ENCODE measurements at regions not wholly inside any gene's neighbourhood (a gene's known extent, or its start where the extent isn't known, plus 50 kb on each side); places are given as distances from the start of the nearest gene placed in this dataset.

DNA sequence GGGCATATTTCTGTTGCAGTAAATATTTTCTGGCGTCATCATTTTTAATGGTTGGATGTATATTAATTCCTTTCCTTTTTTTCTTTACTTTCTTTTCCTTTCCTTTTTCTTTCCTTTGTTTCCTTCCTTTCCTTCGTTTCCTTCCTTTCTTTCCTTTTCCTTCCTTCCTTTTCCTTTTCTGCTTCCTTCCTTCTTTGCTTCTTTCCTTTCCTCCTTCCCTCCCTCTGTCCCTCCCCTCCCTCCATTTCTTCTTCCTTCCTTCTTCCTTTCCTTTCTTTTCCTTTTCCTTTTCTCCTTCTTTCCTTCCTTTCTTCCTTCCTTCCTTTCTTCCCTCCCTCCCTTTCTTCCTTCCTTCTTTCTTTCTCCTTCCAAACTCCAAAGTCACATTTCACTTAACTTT is 54.9 kb upstream of the LYSMD4 start:
- 84% methylated on average over 2 of the region's 2 CpGs for WGBS (ENCODE audit: low lambda C conversion rate)
- no TSS peak for BruUV-seq (replicated peaks)
- Histone ChIP-seq H3K27me3 (ENCODE audit: control insufficient read depth in 1 of 2, insufficient read depth in 2 of 2, low read length in 2 of 2) (no peaks in the 10 kb centered on the region), H2AFZ (ENCODE audit: low read length) (peak overlapping the region; percentile 63), H3K4me1 (ENCODE audit: insufficient read depth, low read length) (peaks cover 48% of the 10 kb centered on the region), H3K36me3 (replicated peaks in 1 of 2; ENCODE audit: control insufficient read depth in 1 of 2, insufficient read depth in 2 of 2, low read length in 2 of 2) (no peaks in the 10 kb centered on the region), H3K9ac (ENCODE audit: insufficient read depth, low read depth, low read length) (no peak overlapping the region), H3K4me2 (ENCODE audit: low read depth, low read length) (no peak overlapping the region), H3K4me3 (replicated peaks in 1 of 3; ENCODE audit: insufficient read depth in 1 of 3, low read depth in 2 of 3, low read length in 3 of 3) (no peak overlapping the region), H3K79me2 (ENCODE audit: insufficient read depth, low read length) (no peaks in the 10 kb centered on the region), H3K27ac (ENCODE audit: extremely low read length, insufficient read depth, low read length) (no peak overlapping the region), H4K20me1 (ENCODE audit: insufficient read depth, low read length) (no peaks in the 10 kb centered on the region), H3K9me3 (ENCODE audit: low read length) (no peaks in the 10 kb centered on the region)
- no peak for FAIRE-seq
- POLR2A ChIA-PET = interaction anchor here (0.7 kb wide), 1 partner anchor 343 kb away, joined by 6 read pairs; no protein-coding TSS in a partner anchor
- intact Hi-C loops (cut with micrococcal nuclease; ENCODE audit: unreplicated experiment) = no loop called here
- DNase-seq (ENCODE audit: low spot score) = no peak
- ATAC-seq = no peak
- CTCF ChIA-PET (ENCODE audit: low intra/inter-chr PET ratio, low total read pairs) = no interaction called here
- in situ Hi-C loops (cut with HindIII; ENCODE audit: extremely low pct_ligation_motif_present, low pct_unique_long_range_greater_than_20kb) = no loop called here
- TF ChIP-seq SRSF9 (IDR thresholded peaks at IDR 0.05; ENCODE audit: borderline replicate concordance, insufficient read depth, low read depth, low read length, poor library complexity, severe bottlenecking) (peak; percentile 77), THYN1 (CRISPR knock-in tag; IDR thresholded peaks at IDR 0.05; ENCODE audit: borderline replicate concordance, low read depth) (no peak), ZNF563 (CRISPR knock-in tag; IDR thresholded peaks at IDR 0.05) (no peak), RBM39 (IDR thresholded peaks at IDR 0.05; ENCODE audit: low read depth, low read length, poor library complexity, severe bottlenecking) (no peak), ZNF33B (CRISPR knock-in tag; IDR thresholded peaks at IDR 0.05) (no peak), ZNF512 (CRISPR knock-in tag; IDR thresholded peaks at IDR 0.05) (peak; percentile 93), SOX6 (IDR thresholded peaks at IDR 0.05) (no peak), SOX6 (CRISPR knock-in tag; IDR thresholded peaks at IDR 0.05) (no peak), ZNF230 (CRISPR knock-in tag; IDR thresholded peaks at IDR 0.05) (no peak), ZNF3 (CRISPR knock-in tag; IDR thresholded peaks at IDR 0.05) (no peak), ZNF282 (IDR thresholded peaks at IDR 0.05; ENCODE audit: partially characterized antibody) (no peak), MEIS2 (CRISPR knock-in tag; IDR thresholded peaks at IDR 0.05) (no peak), ZNF121 (CRISPR knock-in tag; IDR thresholded peaks at IDR 0.05) (no peak), NR2F2 (IDR thresholded peaks at IDR 0.05; ENCODE audit: borderline replicate concordance, low read depth) (no peak)
- TF ChIP-seq, protein P1, sequence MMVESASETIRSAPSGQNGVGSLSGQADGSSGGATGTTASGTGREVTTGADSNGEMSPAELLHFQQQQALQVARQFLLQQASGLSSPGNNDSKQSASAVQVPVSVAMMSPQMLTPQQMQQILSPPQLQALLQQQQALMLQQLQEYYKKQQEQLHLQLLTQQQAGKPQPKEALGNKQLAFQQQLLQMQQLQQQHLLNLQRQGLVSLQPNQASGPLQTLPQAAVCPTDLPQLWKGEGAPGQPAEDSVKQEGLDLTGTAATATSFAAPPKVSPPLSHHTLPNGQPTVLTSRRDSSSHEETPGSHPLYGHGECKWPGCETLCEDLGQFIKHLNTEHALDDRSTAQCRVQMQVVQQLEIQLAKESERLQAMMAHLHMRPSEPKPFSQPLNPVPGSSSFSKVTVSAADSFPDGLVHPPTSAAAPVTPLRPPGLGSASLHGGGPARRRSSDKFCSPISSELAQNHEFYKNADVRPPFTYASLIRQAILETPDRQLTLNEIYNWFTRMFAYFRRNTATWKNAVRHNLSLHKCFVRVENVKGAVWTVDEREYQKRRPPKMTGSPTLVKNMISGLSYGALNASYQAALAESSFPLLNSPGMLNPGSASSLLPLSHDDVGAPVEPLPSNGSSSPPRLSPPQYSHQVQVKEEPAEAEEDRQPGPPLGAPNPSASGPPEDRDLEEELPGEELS (CRISPR knock-in tag; IDR thresholded peaks at IDR 0.05) = no peak
- TF ChIP-seq, protein P2, sequence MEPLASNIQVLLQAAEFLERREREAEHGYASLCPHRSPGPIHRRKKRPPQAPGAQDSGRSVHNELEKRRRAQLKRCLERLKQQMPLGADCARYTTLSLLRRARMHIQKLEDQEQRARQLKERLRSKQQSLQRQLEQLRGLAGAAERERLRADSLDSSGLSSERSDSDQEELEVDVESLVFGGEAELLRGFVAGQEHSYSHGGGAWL (CRISPR knock-in tag; IDR thresholded peaks at IDR 0.05) = no peak
- TF ChIP-seq, protein P3, sequence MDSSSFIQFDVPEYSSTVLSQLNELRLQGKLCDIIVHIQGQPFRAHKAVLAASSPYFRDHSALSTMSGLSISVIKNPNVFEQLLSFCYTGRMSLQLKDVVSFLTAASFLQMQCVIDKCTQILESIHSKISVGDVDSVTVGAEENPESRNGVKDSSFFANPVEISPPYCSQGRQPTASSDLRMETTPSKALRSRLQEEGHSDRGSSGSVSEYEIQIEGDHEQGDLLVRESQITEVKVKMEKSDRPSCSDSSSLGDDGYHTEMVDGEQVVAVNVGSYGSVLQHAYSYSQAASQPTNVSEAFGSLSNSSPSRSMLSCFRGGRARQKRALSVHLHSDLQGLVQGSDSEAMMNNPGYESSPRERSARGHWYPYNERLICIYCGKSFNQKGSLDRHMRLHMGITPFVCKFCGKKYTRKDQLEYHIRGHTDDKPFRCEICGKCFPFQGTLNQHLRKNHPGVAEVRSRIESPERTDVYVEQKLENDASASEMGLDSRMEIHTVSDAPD (CRISPR knock-in tag; IDR thresholded peaks at IDR 0.05) = no peak
- TF ChIP-seq, protein P4, sequence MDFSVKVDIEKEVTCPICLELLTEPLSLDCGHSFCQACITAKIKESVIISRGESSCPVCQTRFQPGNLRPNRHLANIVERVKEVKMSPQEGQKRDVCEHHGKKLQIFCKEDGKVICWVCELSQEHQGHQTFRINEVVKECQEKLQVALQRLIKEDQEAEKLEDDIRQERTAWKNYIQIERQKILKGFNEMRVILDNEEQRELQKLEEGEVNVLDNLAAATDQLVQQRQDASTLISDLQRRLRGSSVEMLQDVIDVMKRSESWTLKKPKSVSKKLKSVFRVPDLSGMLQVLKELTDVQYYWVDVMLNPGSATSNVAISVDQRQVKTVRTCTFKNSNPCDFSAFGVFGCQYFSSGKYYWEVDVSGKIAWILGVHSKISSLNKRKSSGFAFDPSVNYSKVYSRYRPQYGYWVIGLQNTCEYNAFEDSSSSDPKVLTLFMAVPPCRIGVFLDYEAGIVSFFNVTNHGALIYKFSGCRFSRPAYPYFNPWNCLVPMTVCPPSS (IDR thresholded peaks at IDR 0.05) = no peak

All from HepG2 (cell line).